Natural killer cell (primary cell): ENCODE measurements at regions not wholly inside any gene's neighbourhood (a gene's known extent, or its start where the extent isn't known, plus 50 kb on each side); places are given as distances from the start of the nearest gene placed in this dataset.

Source experiments
- ATAC-seq, 3 donors: fragments of 150-1000 bp in 2 of 3; fragments of 200-7000 bp in 1 of 3; cut with Tn5 transposase; 1 replicate in 1 of 3; 2 replicates in 2 of 3; pipeline ENCODE4 v1.10.0; 2021; ENCODE audit warnings: mild to moderate bottlenecking in 2 of 3, moderate library complexity in 2 of 3
- DNase-seq, 2 donors: peaks; one replicate each; pipeline versions ENCODE4 v3.0.0 to v3.0.0-alpha.2; 2013 to 2021; ENCODE audit warnings: mixed read lengths in 1 of 2
- H3K27ac ChIP-seq: one replicate; pipeline ENCODE4 v1.5.1; 2013; ENCODE audit warnings: mild to moderate bottlenecking, low read length
- H3K27me3 ChIP-seq: one replicate; pipeline ENCODE4 v1.6.1; 2013; ENCODE audit warnings: low read length; ENCODE audit not compliant: control insufficient read depth, insufficient read depth
- H3K36me3 ChIP-seq: one replicate; pipeline ENCODE4 v1.6.1; 2013; ENCODE audit warnings: low read length; ENCODE audit not compliant: control insufficient read depth, insufficient read depth
- H3K4me1 ChIP-seq: one replicate; pipeline ENCODE4 v1.6.1; 2013; ENCODE audit warnings: low read length; ENCODE audit not compliant: control insufficient read depth, insufficient read depth
- H3K4me3 ChIP-seq: one replicate; pipeline ENCODE4 v1.5.1; 2013; ENCODE audit warnings: low read length
- H3K9me3 ChIP-seq: one replicate; pipeline ENCODE4 v1.6.1; 2013; ENCODE audit warnings: low read length; ENCODE audit not compliant: control insufficient read depth, insufficient read depth
- H3K27ac Mint-ChIP-seq, 2 donors: one replicate each; pipeline ENCODE4 v1.8.0; 2022; ENCODE audit warnings: mild to moderate bottlenecking in 2 of 2, mixed read lengths in 2 of 2, moderate library complexity in 1 of 2
- H3K27me3 Mint-ChIP-seq, 2 donors: one replicate each; pipeline ENCODE4 v1.8.0; 2022; ENCODE audit warnings: low read depth in 2 of 2, mixed read lengths in 2 of 2
- H3K36me3 Mint-ChIP-seq: one replicate; pipeline ENCODE4 v1.8.0; 2022; ENCODE audit warnings: mixed read lengths
- H3K4me1 Mint-ChIP-seq, 2 donors: one replicate each; pipeline ENCODE4 v1.8.0; 2022; ENCODE audit warnings: mixed read lengths in 2 of 2
- H3K4me3 Mint-ChIP-seq: one replicate; pipeline ENCODE4 v1.8.0; 2022; ENCODE audit warnings: mild to moderate bottlenecking, moderate library complexity, mixed read lengths
- H3K9me3 Mint-ChIP-seq, 2 donors: one replicate each; pipeline ENCODE4 v1.8.0; 2022; ENCODE audit warnings: mixed read lengths in 2 of 2
- WGBS: methylation state at CpG from one replicate; pipeline ENCODE4 v1.1.7; 2013; ENCODE audit warnings: missing lambda C conversion rate; ENCODE audit not compliant: insufficient coverage; 5-methylcytosine and 5-hydroxymethylcytosine counted together
- intact Hi-C: fragments of 100-400 bp; cut with micrococcal nuclease; formaldehyde crosslinking; loops from one replicate; pipeline ENCODE4 v1.14.2; 2022
- TF ChIP-seq, protein P1 (sequence below): fragments of 200-600 bp; IDR thresholded peaks from one replicate; pipeline ENCODE4 v1.8.0; 2022; ENCODE audit warnings: antibody characterized with exemption

DNA sequence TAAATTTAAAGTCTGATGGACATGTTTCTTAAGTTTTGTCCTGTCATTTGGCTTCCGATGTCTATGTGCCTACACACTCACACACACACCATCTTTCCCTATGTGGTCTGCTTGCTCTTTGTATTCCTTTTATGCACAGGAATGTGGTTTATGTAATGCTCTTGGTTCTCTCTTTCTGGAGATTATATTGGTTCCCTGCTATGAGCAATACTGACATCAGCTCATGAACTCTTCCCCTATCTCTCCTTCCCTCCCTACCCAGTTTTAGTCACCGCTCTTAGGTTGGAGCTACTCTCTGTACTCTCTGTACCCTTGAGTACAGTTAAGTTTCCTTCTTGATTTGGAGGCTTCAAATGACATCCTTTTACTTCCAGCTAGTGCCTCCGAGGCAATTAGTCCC lies 77.9 kb upstream of the MVB12B start:
- H3K4me1 ChIP-seq: no peaks in the 10 kb centered on the region
- no peaks in the 10 kb centered on the region for H3K9me3 ChIP-seq
- H3K4me3 ChIP-seq: no peak overlapping the region
- no peaks in the 10 kb centered on the region for H3K4me1 Mint-ChIP-seq
- H3K36me3 ChIP-seq: no peaks in the 10 kb centered on the region
- no peak overlapping the region for H3K27ac ChIP-seq
- H3K27ac Mint-ChIP-seq: no peak overlapping the region
- H3K27me3 Mint-ChIP-seq: peaks cover 24 to 44% of the 10 kb centered on the region in 2 donors
- H3K36me3 Mint-ChIP-seq: peaks cover 7% of the 10 kb centered on the region
- H3K4me3 Mint-ChIP-seq: no peak overlapping the region
- intact Hi-C loops: no loop called here
- DNase-seq (no peak), ATAC-seq (no peak)
- H3K9me3 Mint-ChIP-seq: peaks cover 0 to 7% of the 10 kb centered on the region in 2 donors
- no peaks in the 10 kb centered on the region for H3K27me3 ChIP-seq
- WGBS: 76% methylated on average over 2 of the region's 3 CpGs
- TF ChIP-seq, protein P1, sequence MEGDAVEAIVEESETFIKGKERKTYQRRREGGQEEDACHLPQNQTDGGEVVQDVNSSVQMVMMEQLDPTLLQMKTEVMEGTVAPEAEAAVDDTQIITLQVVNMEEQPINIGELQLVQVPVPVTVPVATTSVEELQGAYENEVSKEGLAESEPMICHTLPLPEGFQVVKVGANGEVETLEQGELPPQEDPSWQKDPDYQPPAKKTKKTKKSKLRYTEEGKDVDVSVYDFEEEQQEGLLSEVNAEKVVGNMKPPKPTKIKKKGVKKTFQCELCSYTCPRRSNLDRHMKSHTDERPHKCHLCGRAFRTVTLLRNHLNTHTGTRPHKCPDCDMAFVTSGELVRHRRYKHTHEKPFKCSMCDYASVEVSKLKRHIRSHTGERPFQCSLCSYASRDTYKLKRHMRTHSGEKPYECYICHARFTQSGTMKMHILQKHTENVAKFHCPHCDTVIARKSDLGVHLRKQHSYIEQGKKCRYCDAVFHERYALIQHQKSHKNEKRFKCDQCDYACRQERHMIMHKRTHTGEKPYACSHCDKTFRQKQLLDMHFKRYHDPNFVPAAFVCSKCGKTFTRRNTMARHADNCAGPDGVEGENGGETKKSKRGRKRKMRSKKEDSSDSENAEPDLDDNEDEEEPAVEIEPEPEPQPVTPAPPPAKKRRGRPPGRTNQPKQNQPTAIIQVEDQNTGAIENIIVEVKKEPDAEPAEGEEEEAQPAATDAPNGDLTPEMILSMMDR: no peak

DNA sequence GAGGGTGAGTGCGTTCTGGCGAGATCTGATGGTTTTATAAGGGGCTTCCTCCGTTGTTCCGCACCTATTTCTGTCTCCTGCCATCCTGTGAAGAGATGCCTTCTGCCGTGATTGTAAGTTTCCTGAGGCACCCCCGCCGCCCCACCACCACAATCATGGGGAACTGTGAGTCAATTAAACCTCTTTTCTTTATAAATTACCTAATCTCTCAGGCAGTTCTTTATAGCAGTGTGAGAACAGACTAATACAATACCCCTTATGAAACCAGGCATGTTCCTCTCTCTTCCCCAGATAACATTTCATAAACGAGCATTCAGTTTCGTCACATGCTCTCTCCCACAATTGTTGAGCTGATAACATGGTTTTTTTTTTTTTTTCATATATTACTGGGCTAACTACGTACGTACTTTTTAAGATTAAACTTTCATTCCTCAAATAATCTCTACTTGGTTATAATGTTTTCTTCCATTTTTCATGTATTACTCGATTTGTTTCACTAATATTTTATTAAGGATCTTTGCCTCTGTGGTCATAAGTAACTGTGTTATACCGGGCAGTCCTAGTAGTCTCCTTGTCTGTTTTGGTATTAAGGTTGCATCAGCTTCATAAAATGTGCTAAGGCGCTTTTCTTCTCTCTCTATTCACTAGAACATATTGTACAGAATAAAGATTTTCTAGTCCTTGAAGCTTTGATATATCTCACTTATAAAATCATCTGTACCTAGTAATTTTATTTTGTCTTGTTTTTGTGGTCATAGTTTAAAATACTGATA lies 64.9 kb upstream of the MVB12B start:
- ATAC-seq (no peak), DNase-seq (no peak)
- H3K27me3 Mint-ChIP-seq: peaks cover 36 to 77% of the 10 kb centered on the region in 2 donors
- H3K4me1 ChIP-seq: no peaks in the 10 kb centered on the region
- 71% methylated on average over 9 of the region's 14 CpGs for WGBS
- H3K36me3 ChIP-seq: no peaks in the 10 kb centered on the region
- H3K4me3 Mint-ChIP-seq: no peak overlapping the region
- H3K4me3 ChIP-seq: no peak overlapping the region
- H3K9me3 ChIP-seq: no peaks in the 10 kb centered on the region
- intact Hi-C loops: no loop called here
- peaks cover 14% of the 10 kb centered on the region for H3K27me3 ChIP-seq
- TF ChIP-seq, protein P1: no peak
- H3K27ac Mint-ChIP-seq: no peak overlapping the region
- H3K4me1 Mint-ChIP-seq: no peaks in the 10 kb centered on the region
- H3K27ac ChIP-seq: no peak overlapping the region
- H3K9me3 Mint-ChIP-seq: no peaks in the 10 kb centered on the region
- no peaks in the 10 kb centered on the region for H3K36me3 Mint-ChIP-seq

DNA sequence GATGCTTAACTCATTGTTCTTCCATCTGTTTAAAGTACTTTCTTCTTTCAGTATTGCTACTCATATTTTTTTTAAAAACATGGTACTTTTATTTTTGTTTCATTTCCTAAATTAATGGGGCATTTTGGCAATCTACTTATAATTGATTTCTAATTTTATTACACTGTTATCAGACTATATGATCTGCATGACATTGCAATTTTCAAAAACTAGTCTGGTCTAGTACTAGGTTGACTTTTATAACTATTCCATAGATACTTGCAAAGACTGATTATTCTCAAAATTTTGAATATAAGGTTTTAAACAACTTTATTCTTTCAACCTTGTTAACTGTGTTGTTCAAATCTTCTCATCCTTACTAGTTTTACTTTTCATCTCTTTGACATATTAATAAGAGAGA lies 63.9 kb upstream of the MVB12B start:
- H3K36me3 ChIP-seq: no peaks in the 10 kb centered on the region
- TF ChIP-seq, protein P1: no peak
- no peak overlapping the region for H3K27ac ChIP-seq
- no peaks in the 10 kb centered on the region for H3K9me3 ChIP-seq
- no peak for DNase-seq
- H3K27me3 ChIP-seq: peaks cover 11% of the 10 kb centered on the region
- peaks cover 33 to 68% of the 10 kb centered on the region in 2 donors for H3K27me3 Mint-ChIP-seq
- H3K36me3 Mint-ChIP-seq: no peaks in the 10 kb centered on the region
- no peak overlapping the region for H3K4me3 ChIP-seq
- H3K9me3 Mint-ChIP-seq: no peaks in the 10 kb centered on the region
- no peaks in the 10 kb centered on the region for H3K4me1 ChIP-seq
- no peaks in the 10 kb centered on the region for H3K4me1 Mint-ChIP-seq
- H3K4me3 Mint-ChIP-seq: no peak overlapping the region
- H3K27ac Mint-ChIP-seq: no peak overlapping the region
- intact Hi-C loops: no loop called here
- no peak for ATAC-seq

DNA sequence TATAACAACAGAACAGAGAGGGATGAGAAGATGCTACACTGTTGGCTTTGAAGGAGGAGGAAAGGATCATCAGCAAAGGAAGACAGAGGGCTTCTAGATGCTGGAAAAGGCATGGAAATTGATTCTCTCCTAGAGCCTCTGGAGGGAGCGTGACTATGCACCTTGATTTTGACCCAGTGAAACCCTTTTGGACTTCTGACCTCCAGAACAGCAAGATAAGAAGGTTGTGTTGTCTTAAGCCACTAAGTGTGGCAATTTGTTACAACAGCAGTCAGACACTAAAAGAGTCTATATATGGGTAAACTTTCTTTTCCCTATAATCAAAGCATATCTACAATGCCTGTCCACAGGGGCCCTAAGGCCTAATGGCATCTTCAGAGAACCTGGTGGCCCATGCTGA lies 56.1 kb upstream of the MVB12B start:
- no peak for ATAC-seq
- H3K27me3 Mint-ChIP-seq: peaks cover 19 to 35% of the 10 kb centered on the region in 2 donors
- Histone ChIP-seq H3K36me3 (no peaks in the 10 kb centered on the region), H3K4me1 (no peaks in the 10 kb centered on the region), H3K9me3 (no peaks in the 10 kb centered on the region), H3K27ac (no peak overlapping the region), H3K27me3 (no peaks in the 10 kb centered on the region), H3K4me3 (no peak overlapping the region)
- no peak overlapping the region for H3K4me3 Mint-ChIP-seq
- H3K4me1 Mint-ChIP-seq: no peaks in the 10 kb centered on the region
- no peaks in the 10 kb centered on the region for H3K9me3 Mint-ChIP-seq
- intact Hi-C loops: no loop called here
- no peak overlapping the region for H3K27ac Mint-ChIP-seq
- TF ChIP-seq, protein P1: no peak
- no peaks in the 10 kb centered on the region for H3K36me3 Mint-ChIP-seq
- 62% methylated on average over 1 of the region's 1 CpG for WGBS
- no peak for DNase-seq
